ENCODE measurements at regions not wholly inside any gene's neighbourhood (a gene's known extent, or its start where the extent isn't known, plus 50 kb on each side); places are given as distances from the start of the nearest gene placed in this dataset.
A peak's percentile ranks its signal among the peaks of the same experiment; 100 is the strongest.

- intact Hi-C loops (cut with micrococcal nuclease; ENCODE audit: unreplicated experiment) (loop anchor here (10.0 kb wide), 1 partner anchor 515 kb away; no protein-coding TSS in a partner anchor), in situ Hi-C loops (cut with HindIII; ENCODE audit: low pct_unique_long_range_greater_than_20kb, low sequenced_read_pairs) (no loop called here)
- no peaks in the 10 kb centered on the region for H3K27me3 ChIP-seq (ENCODE audit: control insufficient read depth, insufficient read depth, low read length)
- peaks cover 38% of the 10 kb centered on the region for H3K9me3 ChIP-seq (ENCODE audit: control insufficient read depth, insufficient read depth, low read depth, low read length)
- ChIA-PET CTCF (no interaction called here), POLR2A (no interaction called here)
- peak overlapping the region; percentile 100 for H3K27ac ChIP-seq (ENCODE audit: low read length)
- no TSS peak for BruUV-seq (replicated peaks)
- H3K4me3 ChIP-seq (ENCODE audit: low read depth in 2 of 2, low read length in 2 of 2): no peak overlapping the region
- TF ChIP-seq CTCF (IDR thresholded peaks at IDR 0.05) (no peak), SIN3A (IDR thresholded peaks at IDR 0.05; ENCODE audit: borderline replicate concordance, insufficient read depth, low read depth, low read length) (no peak), POLR2AphosphoS5 (IDR thresholded peaks at IDR 0.05; ENCODE audit: low read depth, low read length) (no peak), TCF7L2 (IDR thresholded peaks at IDR 0.05; ENCODE audit: low read depth, low read length) (no peak)
- TF ChIP-seq, protein P1, sequence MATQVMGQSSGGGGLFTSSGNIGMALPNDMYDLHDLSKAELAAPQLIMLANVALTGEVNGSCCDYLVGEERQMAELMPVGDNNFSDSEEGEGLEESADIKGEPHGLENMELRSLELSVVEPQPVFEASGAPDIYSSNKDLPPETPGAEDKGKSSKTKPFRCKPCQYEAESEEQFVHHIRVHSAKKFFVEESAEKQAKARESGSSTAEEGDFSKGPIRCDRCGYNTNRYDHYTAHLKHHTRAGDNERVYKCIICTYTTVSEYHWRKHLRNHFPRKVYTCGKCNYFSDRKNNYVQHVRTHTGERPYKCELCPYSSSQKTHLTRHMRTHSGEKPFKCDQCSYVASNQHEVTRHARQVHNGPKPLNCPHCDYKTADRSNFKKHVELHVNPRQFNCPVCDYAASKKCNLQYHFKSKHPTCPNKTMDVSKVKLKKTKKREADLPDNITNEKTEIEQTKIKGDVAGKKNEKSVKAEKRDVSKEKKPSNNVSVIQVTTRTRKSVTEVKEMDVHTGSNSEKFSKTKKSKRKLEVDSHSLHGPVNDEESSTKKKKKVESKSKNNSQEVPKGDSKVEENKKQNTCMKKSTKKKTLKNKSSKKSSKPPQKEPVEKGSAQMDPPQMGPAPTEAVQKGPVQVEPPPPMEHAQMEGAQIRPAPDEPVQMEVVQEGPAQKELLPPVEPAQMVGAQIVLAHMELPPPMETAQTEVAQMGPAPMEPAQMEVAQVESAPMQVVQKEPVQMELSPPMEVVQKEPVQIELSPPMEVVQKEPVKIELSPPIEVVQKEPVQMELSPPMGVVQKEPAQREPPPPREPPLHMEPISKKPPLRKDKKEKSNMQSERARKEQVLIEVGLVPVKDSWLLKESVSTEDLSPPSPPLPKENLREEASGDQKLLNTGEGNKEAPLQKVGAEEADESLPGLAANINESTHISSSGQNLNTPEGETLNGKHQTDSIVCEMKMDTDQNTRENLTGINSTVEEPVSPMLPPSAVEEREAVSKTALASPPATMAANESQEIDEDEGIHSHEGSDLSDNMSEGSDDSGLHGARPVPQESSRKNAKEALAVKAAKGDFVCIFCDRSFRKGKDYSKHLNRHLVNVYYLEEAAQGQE (IDR thresholded peaks at IDR 0.05; ENCODE audit: insufficient read depth in 1 of 2, low read depth in 2 of 2, low read length in 1 of 2): no peak
- H3K4me1 ChIP-seq (ENCODE audit: control insufficient read depth, insufficient read depth, low read length): peaks cover 46% of the 10 kb centered on the region
- H3K36me3 ChIP-seq (ENCODE audit: control insufficient read depth, insufficient read depth, low read length): peaks cover 4% of the 10 kb centered on the region; the same call in 1 of the 2 replicates
- ATAC-seq (peak; percentile 49), DNase-seq (ENCODE audit: low read depth, low spot score) (no peak)
These were observed 1021.7 kb downstream of the NR2F1-AS1 start for GRCh38 chr5:92559331-92559730.

GRCh38 chr5:92556747-92557146, 1024.3 kb downstream of the NR2F1-AS1 start:
- intact Hi-C loops (cut with micrococcal nuclease; ENCODE audit: unreplicated experiment) (loop anchor here (10.0 kb wide), 1 partner anchor 518 kb away; no protein-coding TSS in a partner anchor), in situ Hi-C loops (cut with HindIII; ENCODE audit: low pct_unique_long_range_greater_than_20kb, low sequenced_read_pairs) (no loop called here)
- H3K4me3 ChIP-seq (ENCODE audit: low read depth in 2 of 2, low read length in 2 of 2): no peak overlapping the region
- no peak for DNase-seq (ENCODE audit: low read depth, low spot score)
- TF ChIP-seq CTCF (IDR thresholded peaks at IDR 0.05) (no peak), POLR2AphosphoS5 (IDR thresholded peaks at IDR 0.05; ENCODE audit: low read depth, low read length) (no peak), SIN3A (IDR thresholded peaks at IDR 0.05; ENCODE audit: borderline replicate concordance, insufficient read depth, low read depth, low read length) (no peak), TCF7L2 (IDR thresholded peaks at IDR 0.05; ENCODE audit: low read depth, low read length) (no peak)
- TF ChIP-seq, protein P1 (IDR thresholded peaks at IDR 0.05; ENCODE audit: insufficient read depth in 1 of 2, low read depth in 2 of 2, low read length in 1 of 2): no peak
- ChIA-PET POLR2A (no interaction called here), CTCF (no interaction called here)
- peak overlapping the region; percentile 100 for H3K27ac ChIP-seq (ENCODE audit: low read length)
- ATAC-seq: no peak
- BruUV-seq (replicated peaks): no TSS peak
- no peaks in the 10 kb centered on the region; the same call in 1 of the 2 replicates for H3K36me3 ChIP-seq (ENCODE audit: control insufficient read depth, insufficient read depth, low read length)
- peaks cover 32% of the 10 kb centered on the region for H3K9me3 ChIP-seq (ENCODE audit: control insufficient read depth, insufficient read depth, low read depth, low read length)
- peaks cover 49% of the 10 kb centered on the region for H3K4me1 ChIP-seq (ENCODE audit: control insufficient read depth, insufficient read depth, low read length)
- no peaks in the 10 kb centered on the region for H3K27me3 ChIP-seq (ENCODE audit: control insufficient read depth, insufficient read depth, low read length)
